Non-pigmented ciliary epithelial cell (primary cell): ENCODE measurements at regions not wholly inside any gene's neighbourhood (a gene's known extent, or its start where the extent isn't known, plus 50 kb on each side); places are given as distances from the start of the nearest gene placed in this dataset.

Experiments used
- DNase-seq: peaks from one replicate; pipeline ENCODE4 v3.0.0-alpha.2; 2010; ENCODE audit warnings: low read depth

DNA sequence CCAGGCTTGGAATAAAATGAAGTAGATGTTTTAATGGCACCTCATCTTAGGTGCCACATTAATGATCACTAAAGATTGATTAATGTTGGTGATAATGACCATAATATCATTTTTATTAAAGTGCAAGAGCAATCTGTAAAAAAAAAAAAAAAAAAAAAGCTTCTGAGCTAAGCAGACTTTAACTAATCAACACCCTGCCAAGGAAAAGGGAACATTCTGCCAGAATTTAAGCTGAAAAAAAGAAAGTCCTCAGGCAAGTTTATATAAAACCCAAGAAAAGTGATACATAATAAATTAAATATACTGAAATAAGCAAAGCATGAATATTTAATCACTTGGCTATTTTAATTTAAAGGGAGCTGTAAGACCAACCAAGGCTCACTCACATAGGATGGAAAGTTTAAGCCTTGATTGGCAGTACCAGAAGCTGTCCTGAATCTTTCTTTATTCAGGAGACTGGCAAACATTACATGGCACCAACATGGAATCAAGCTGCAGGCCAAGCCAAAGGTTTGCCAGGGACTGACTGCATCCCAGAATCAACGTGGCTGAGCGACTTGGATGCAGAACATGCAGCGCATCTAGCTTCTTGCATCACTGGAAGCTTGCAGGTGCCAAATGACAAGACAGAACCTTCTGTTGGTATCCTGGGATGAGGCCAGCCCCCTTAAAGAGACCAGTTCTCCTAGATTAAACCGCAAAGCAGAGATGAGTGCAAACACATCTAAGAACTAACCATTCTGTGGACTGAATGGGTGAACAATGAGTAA is 413.6 kb downstream of the ENC1 start:
- no peak for DNase-seq

GRCh38 chr5:74225587-74225986 is 414.9 kb downstream of the ENC1 start:
- no peak for DNase-seq

DNA sequence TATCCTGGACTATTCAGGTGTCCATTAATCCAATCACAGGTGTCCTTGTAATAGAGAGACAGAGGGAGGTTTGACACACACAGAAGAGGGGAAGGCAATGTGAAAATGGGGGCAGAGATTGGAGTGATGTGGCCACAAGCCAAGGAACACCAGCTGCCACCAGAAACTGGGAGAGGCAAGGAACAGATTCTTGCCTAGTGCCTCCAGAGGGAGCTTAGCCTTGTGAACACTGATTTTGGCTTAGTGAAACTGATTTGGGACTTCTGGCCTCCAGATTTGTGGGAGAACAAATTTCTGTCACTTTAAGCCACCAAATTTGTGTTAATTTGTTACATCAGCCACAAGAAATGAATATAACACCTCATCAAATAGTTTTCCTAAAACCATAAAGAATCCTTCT is 416.2 kb downstream of the ENC1 start:
- no peak for DNase-seq

DNA sequence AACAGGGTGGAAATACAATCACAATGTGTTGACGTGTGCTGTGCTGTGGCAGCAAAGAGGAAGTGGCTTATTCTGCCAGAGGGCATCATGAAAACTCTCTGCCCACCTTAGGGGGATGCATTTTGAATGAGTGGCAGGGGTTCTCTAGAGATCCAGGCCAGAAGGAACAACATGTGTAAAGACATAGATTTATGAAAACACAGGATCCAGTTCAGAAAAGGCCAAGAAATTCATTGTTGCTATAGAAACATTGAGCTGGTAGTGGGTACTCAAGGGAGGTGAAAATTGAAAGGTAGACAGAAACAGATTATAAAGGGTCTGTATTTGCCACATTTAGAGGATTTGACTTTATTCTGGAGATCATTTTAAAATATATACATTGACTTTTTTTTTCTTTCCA is 417.7 kb downstream of the ENC1 start:
- no peak for DNase-seq

DNA sequence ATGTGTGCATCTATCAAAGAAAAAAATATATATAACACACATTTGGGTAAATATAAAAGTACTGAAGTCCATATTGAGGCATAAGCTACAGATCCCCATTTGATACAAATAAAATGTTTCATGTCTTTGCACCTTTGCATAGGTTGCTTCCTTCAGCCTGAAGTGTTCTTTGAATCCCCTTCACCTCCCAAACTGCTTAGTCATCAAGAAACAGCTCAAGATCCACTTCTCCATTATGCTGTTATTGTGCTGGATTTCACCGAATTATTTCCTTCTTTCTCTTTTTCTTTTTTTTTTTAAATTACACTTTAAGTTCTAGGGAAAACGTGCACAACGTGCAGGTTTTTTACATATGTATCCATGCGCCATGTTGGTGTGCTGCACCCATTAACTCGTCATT is 419.1 kb downstream of the ENC1 start:
- no peak for DNase-seq

- DNase-seq, result no peak
Measured at GRCh38 chr5:74216012-74216411, 424.5 kb downstream of the ENC1 start.

DNA sequence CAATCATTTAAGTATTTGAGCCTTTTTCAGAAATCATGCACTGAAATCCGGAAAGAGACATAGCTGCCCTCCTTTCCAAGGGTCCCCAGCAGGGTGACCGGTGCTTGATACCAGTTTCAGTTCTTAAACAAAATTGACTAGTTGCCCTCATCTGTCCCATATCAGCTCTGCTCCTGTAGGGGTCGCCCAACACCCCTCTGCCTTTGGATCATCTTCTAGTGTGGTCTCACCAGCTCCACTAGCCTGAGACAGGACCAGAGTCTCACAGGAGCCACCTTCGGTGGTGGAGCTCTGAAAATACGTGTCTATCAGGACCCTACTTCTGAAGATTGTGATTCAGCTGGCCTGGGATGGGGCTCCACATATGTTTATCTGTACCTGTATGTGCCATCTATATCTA is 428.2 kb downstream of the ENC1 start:
- DNase-seq, result no peak

GRCh38 chr5:74209571-74209970 is 431.0 kb downstream of the ENC1 start:
- no peak for DNase-seq

DNA sequence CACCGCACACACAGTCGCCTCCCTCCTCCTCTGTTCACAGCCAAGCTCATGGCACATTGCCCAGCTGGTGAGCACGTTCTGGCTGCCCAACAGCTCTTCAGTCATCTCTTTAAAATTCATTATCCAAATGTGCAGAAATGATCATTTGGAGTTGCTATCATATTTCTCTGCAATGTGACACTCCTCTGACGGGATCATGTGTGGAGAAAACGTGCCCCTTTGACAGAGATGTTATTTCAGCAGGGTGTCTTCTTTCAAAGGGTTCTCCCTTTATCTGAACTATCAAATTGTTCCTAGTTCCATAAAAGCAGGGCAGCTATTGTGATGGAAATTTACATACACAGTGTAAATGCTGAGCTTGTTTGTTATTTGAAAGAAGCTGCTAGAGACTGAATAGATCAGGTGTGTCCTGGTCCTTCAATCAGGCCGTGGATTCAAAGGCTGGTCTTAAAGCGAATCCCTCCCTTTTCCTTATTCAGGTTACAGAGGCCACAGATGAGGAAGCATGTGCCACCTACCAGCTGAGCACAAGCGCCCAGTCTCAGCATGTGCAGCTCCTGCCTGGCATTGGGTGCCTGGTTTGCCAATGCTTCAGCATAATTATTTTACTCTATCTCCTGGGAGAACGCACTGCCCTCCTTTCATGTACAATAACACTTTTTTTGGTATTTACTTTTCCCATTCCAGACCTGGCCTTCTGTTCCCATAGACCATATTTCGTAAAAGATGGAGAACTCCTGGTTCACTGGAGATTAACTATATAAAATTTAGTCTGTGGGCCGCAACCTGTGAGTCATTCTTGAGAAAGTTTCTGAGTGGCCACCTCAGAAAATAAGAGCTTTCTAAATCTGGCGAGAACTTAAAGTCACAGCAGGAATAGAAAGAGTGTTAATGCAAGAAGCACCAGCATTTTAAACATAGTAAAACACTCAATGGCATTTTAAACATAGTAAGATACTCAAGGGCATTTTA is 433.7 kb downstream of the ENC1 start:
- DNase-seq, result no peak

DNA sequence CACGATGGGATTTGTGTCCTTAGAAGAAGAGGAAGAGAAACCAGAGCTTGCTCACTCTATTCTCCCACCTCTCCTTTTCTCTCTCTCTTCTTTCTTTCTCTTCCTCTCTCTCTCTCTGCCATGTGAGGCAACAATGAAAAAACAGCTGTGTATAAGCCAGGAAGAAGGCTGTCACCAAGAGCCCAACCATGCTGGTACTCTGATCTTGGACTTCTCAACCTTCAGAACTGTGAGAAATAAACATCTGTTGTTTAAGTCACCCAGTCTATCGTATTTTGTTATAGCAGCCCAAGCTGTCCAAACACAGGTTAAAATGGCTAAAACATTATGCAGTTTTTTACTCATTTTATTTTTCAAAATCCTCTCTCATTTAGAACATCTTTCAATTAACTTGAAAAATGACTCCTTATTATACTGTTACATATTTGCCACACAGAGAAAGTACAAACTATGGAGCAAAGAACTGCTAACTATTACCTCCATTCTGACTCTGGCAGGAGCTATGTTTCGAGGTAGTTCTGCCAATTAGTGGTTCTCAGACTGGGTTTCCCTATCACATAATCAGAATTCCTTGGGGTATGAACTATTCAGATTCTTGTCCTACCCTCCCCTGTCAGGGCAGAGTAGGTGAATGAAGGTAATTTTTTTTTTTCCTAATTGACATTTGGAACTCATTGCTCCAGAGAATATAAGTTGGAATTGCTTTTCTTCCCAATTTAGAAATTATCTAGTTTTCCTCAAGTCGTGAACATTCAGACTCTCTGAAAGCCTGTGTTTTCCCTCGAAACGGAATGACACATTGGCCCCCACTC is 434.6 kb downstream of the ENC1 start:
- DNase-seq, result no peak

DNA sequence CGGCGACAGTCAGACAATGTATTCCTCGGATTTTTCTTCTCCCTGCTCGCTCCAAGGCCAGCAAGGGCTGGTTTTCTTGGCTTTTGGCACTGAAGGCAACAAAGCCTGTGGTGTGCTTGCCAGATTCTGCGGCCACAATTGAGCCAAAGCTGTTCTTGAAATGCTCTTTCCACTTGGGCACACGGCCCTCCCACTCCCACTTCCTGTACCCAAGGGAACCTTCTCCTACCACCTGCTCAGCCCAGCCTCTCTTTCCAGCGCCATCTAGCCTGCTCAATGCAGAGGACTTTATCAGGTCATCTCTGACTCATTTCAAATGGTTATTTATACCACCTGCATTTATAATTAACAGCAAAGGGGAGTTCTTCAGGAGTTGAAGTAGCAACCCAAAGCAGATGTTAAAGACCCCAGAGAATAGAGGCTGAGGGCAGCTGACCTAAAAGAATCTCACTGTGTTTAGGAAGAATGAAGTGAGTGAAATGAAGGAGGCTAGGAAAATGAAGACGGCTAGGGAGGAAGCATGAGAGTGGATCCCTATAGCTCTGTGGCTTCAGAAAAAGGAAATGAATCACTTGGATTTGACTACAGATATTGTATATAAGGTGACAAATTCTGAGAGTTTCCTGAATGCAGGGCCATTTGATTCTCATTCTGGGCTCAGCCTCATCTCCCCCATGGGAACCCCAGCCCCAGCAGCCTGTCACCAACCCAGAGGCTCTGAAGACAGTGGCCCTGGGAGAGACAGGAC is 439.0 kb downstream of the ENC1 start:
- DNase-seq, result no peak

DNA sequence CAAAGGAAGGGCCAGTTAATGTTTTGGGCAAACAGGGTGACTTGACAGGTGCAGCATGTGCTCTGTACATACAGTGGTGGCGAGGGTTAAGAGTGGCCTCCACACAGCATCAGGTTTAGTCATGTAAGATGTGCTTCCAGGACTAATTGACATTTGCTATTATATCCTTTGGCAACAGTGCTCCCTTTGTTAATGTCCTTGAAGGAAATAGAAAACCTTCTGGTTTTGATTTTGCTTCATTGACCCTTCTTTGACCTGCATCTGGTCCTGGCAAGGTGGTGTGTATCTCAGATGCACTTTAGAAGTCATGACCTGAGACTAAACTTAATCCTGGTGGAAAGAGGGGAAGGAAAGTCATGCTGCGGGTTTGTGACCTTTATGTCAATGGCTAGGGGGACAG is 440.0 kb downstream of the ENC1 start:
- DNase-seq, result no peak

- no peak for DNase-seq
Measured at GRCh38 chr5:74199436-74200210, 440.9 kb downstream of the ENC1 start.

GRCh38 chr5:74199005-74199404 is 441.5 kb downstream of the ENC1 start:
- DNase-seq, result no peak

DNA sequence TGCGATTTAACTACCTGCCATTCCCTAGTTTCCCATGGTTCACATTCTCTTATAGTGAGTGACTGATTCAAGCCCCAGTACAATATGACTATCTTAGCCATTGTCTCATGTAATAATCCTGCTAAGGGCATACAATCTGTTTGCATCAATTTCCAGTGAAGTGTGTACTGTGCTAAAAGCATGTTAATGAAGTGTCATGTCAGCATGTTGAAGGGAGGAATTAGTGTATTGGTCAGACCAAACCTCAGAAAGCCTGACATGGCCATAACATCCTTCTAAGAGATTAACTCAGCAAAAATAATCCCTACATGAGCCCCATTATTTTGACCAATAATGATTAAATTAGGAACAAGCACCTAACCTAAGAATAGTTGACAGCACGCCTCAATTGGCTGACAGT is 442.4 kb downstream of the ENC1 start:
- no peak for DNase-seq

- no peak for DNase-seq
Measured at GRCh38 chr5:74196233-74196632, 444.3 kb downstream of the ENC1 start.

- no peak for DNase-seq
Measured at GRCh38 chr5:74194196-74194595, 446.3 kb downstream of the ENC1 start.

DNA sequence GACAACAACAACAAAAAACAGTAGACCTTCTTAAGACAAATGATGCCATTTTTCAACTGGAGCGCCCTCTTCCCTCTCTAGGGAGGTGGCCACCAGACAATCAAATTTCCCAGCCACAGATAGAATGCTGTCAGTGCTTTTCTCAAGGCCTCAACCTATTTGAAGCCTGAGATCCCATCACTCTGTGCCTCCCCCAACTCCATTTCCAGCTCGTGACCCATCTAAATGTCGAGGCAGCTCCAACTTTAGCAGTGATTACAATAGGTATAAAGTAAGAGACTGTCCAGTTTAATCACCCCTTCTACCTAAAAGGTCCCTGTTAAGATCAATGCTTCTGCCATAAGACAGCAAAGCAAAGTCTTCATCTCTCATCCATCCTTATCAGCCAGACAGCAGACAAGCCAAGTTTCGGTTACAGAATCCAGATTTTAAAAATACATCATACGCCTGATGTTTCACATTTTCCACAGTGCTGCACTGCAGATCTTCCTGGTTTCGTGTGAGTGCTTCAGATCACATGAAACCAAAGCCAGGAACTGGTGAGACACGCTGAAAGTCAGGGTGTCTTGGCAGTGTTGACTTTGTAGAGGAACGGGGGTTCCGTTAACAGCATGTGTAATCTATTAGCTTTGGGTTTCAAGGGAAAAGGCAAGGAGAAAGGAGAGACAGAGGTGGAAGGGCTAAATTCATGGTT is 447.8 kb downstream of the ENC1 start:
- no peak for DNase-seq

- DNase-seq, result no peak
Measured at GRCh38 chr5:74188351-74189105, 452.0 kb downstream of the ENC1 start.

GRCh38 chr5:74187757-74188156 is 452.8 kb downstream of the ENC1 start:
- no peak for DNase-seq
